Glomerular endothelial cell (primary cell): ENCODE measurements at regions not wholly inside any gene's neighbourhood (a gene's known extent, or its start where the extent isn't known, plus 50 kb on each side); places are given as distances from the start of the nearest gene placed in this dataset.
A peak's percentile ranks its signal among the peaks of the same experiment; 100 is the strongest.
"Not testable (repeated sequence)": the region's sequence is repeated elsewhere in the genome, so short reads cannot be mapped to it uniquely, and the experiment has no call there.

Experiments
- DNase-seq: peaks from one replicate; pipeline ENCODE4 v3.0.0-alpha.2; 2011; ENCODE audit warnings: low read depth, low spot score; ENCODE audit errors: extremely low read depth

DNA sequence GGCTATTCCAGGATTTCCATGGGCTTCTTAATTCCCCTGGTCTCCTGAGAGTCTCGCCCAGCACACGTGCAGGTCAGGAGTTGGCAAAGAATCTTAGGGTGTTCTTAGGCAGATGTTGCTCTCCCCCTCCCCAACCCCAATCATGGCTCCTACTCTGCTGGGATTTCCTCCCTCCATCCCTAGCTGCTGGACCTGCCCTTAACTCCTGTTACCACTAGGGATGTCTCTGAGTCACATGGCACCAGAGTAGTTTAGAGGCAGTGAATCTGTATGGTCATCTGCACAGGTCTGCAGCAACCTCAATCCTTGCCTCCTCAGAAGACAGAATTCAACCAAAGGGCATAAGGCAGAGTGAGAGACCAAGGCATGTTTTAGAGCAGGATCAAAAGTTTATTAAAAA, 51.8 kb upstream of the CHST3 start:
- no peak for DNase-seq

DNA sequence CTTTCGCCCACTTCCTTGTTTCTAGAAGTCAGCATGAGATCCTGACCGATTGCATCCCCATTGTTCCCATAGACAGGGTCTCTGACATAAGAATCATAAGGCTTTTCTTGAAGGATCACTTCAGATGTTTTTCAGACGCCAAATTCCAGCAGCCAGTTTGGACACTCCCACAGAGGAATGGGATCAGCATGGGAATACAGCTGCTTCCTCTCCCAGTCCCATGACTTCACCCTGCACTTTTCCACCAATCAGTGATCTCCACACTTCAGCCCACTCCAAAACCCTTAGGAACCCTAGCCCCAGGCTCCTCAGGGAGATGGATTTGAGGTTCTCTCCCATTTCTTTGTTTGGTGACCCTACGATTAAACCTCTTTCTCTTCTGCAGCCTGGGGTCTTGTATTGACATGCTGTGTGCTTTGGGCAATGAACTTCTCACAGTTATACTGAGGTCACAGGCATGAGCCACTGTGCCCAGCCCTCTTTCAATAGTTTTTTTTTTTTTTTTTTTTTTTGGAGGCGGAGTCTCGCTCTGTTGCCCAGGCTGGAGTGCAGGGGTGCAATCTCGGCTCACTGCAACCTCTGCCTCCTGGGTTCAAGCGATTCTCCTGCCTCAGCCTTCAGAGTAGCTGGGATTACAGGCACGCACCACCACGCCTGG, 52.8 kb upstream of the CHST3 start:
- peak; percentile 48 for DNase-seq

- no peak for DNase-seq
Observed at GRCh38 chr10:71909399-71910083, 54.7 kb upstream of the CHST3 start.

DNA sequence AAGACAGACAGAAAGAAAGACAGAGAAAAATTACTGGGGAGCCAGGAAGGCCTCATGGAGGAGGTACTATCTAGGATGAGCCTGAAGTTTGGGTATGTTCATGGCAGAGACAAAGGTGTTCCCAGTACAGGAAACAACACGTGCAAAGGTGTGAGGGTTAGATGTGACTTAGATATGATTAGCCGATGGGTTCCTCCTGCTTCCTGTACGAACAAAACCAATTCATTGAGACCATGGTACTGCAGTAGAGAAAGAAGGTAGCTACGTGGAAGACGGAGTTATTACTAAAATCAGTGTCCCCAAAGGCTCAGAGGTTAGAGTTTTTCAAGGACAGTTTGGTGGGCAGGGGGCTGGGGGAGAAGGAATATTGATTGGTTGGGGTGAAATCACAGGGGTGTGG, 55.2 kb upstream of the CHST3 start:
- DNase-seq, result no peak

DNA sequence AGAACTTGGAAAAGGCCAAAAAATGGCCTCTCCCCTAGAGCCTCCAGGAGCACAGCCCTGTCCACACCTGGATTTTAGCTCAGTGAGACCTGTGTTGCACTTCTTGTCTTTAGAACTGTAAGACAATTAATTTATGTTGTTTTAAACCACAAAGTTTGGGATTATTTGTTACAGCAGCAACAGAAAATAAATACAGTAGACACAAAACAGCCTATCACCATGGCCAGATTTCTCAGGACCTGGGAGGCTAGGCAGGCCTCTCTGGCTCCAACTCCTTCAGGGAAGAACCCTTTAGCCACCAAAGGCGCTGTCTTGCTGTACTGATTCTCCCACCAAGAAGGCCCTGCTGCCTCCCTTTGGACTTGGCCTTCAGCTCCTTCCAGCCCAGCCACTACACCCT, 54.1 kb upstream of the PSAP start:
- DNase-seq, result no peak

DNA sequence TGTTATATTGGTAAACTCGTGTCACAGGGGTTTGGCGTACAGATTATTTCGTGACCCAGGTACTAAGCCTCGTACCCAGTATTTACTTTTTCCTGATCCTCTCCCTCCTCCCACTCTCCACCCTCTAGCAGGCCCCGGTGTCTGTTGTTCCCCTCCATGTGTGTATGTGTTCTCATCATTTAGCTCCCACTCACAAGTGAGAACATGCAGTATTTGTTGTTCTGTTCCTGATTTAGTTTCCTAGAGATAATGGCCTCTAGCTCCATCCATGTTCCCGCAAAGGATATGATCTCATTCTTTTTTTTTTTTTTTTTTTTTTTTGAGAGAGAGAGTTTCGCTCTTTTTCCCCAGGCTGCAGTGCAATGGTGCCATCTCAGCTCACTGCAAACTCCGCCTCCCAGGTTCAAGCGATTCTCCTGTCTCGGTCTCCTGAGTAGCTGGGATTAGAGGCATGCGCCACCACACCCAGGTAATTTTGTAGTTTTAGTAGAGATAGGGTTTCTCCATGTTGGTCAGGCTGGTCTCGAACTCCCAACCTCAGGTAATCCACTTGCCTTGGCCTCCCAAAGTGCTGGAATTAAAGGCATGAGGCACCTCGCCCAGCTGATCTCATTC, 52.7 kb upstream of the PSAP start:
- not testable (repeated sequence) for DNase-seq

DNA sequence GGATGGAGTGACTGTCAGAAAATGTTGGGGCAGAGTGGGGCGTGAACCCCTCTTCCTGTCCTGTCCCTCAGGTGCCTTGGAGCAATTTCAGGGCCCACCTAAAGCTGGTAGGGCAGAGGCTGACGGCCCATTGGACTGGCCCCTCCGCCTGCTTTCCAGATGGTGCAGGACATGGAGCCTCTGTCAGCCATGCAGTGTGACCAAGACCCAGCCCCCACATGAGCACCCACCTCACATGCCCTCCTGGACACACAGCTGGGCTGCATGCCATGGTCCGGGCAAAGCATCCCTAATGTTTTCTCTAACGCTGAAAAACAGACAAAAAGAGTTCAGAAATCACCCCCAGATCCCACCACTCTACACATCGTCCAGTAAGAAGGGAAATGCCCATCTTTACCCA, 51.3 kb upstream of the PSAP start:
- DNase-seq, result no peak
